ENCODE measurements at regions not wholly inside any gene's neighbourhood (a gene's known extent, or its start where the extent isn't known, plus 50 kb on each side); places are given as distances from the start of the nearest gene placed in this dataset.

DNA sequence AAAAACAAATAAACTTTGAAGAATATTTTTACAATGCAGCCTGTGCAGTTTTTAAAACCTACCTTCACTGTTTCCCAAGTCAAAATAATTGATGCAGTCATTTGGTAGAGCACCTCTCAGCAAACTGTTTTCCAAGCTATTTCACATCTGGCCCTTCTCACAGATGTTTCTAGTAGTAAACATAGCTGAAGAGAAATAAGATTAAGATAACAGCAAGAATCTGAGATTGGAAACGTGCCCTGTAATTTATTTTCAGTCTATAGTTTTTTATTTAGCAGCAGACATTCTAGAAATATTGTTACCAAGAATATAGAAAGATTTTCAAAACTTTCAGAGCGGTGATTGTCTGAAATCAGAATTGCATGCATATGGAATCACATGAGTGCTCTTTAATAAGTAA, 440.2 kb downstream of the TRIB2 start:
- no peak overlapping the region for H3K9ac ChIP-seq (replicated peaks in 1 of 4; ENCODE audit: extremely low read depth in 1 of 4, low read depth in 3 of 4, low read length in 3 of 4)
- H3K14ac ChIP-seq (ENCODE audit: insufficient read length) = no peak overlapping the region
- FAIRE-seq (no peak), DNase-seq (ENCODE audit: low read depth in 1 of 2, low spot score in 2 of 2) (no peak)
- no peak overlapping the region for H2BK12ac ChIP-seq (ENCODE audit: low read depth, low read length)
- no peak overlapping the region for H3K23ac ChIP-seq (ENCODE audit: insufficient read length)
- H4K91ac ChIP-seq (replicated peaks; ENCODE audit: insufficient read length, low read length) = no peak overlapping the region
- H3K27ac ChIP-seq (ENCODE audit: low read depth, low read length) = no peak overlapping the region
- no peak overlapping the region for H2BK15ac ChIP-seq (ENCODE audit: low read length)
- TF ChIP-seq KDM5A (IDR thresholded peaks at IDR 0.05; ENCODE audit: low read length) (no peak), RXRA (IDR thresholded peaks at IDR 0.05; ENCODE audit: insufficient read depth, low read depth, low read length) (no peak), TCF12 (IDR thresholded peaks at IDR 0.05; ENCODE audit: low read depth, low read length) (no peak), KDM4A (IDR thresholded peaks at IDR 0.05; ENCODE audit: low read depth, low read length, severe bottlenecking) (no peak), POLR2A (IDR thresholded peaks at IDR 0.05; ENCODE audit: control extremely low read depth in 1 of 2, low read depth in 2 of 2, low read length in 2 of 2) (no peak), SP4 (IDR thresholded peaks at IDR 0.05; ENCODE audit: low read length) (no peak), SIRT6 (IDR thresholded peaks at IDR 0.05; ENCODE audit: low read length) (no peak), POU5F1 (IDR thresholded peaks at IDR 0.05; ENCODE audit: low read depth, low read length) (no peak), POLR2AphosphoS5 (IDR thresholded peaks at IDR 0.05; ENCODE audit: low read depth, low read length) (no peak), NRF1 (IDR thresholded peaks at IDR 0.05; ENCODE audit: low read depth, low read length) (no peak), TEAD4 (IDR thresholded peaks at IDR 0.05; ENCODE audit: low read depth, low read length) (no peak)
- TF ChIP-seq, protein P1, sequence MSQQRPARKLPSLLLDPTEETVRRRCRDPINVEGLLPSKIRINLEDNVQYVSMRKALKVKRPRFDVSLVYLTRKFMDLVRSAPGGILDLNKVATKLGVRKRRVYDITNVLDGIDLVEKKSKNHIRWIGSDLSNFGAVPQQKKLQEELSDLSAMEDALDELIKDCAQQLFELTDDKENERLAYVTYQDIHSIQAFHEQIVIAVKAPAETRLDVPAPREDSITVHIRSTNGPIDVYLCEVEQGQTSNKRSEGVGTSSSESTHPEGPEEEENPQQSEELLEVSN (IDR thresholded peaks at IDR 0.05) = no peak
- TF ChIP-seq, protein P2, sequence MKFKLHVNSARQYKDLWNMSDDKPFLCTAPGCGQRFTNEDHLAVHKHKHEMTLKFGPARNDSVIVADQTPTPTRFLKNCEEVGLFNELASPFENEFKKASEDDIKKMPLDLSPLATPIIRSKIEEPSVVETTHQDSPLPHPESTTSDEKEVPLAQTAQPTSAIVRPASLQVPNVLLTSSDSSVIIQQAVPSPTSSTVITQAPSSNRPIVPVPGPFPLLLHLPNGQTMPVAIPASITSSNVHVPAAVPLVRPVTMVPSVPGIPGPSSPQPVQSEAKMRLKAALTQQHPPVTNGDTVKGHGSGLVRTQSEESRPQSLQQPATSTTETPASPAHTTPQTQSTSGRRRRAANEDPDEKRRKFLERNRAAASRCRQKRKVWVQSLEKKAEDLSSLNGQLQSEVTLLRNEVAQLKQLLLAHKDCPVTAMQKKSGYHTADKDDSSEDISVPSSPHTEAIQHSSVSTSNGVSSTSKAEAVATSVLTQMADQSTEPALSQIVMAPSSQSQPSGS (IDR thresholded peaks at IDR 0.05; ENCODE audit: low read length) = no peak
- H2AFZ ChIP-seq (ENCODE audit: low read length) = no peak overlapping the region
- no peaks in the 10 kb centered on the region for H4K20me1 ChIP-seq (replicated peaks in 1 of 2; ENCODE audit: control insufficient read depth in 1 of 2, insufficient read depth in 2 of 2, low read length in 2 of 2)
- no peak overlapping the region for H2AK5ac ChIP-seq (ENCODE audit: low read depth, low read length)
- H3K36me3 ChIP-seq (ENCODE audit: control insufficient read depth in 2 of 4, insufficient read depth in 4 of 4, low read length in 3 of 4) = no peaks in the 10 kb centered on the region
- peaks cover 0 to 19% of the 10 kb centered on the region in 2 experiments; a peak in 2 of 4 replicates for H3K9me3 ChIP-seq (ENCODE audit: insufficient read depth in 2 of 2, low read depth in 1 of 2, low read length in 1 of 2)
- H3K4ac ChIP-seq (replicated peaks; ENCODE audit: insufficient read length, low read depth, low read length) = no peak overlapping the region
- POLR2A ChIA-PET (ENCODE audit: partially characterized antibody) = no interaction called here
- no peak overlapping the region for H4K5ac ChIP-seq (ENCODE audit: insufficient read length, low read depth, low read length)
- H3K23me2 ChIP-seq (ENCODE audit: low read depth, low read length) = no peaks in the 10 kb centered on the region
- no peak overlapping the region for H3K18ac ChIP-seq (ENCODE audit: extremely low read depth, low read length)
- H3K56ac ChIP-seq (replicated peaks; ENCODE audit: insufficient read length, low read depth, low read length) = no peak overlapping the region
- H3K79me2 ChIP-seq (ENCODE audit: control insufficient read depth in 1 of 2, insufficient read depth in 2 of 2, low read length in 2 of 2) = no peaks in the 10 kb centered on the region
- CTCF ChIA-PET (ENCODE audit: partially characterized antibody) = interaction anchor here (1.1 to 1.2 kb wide), 2 partner anchors 18 to 37 kb away, joined by 3 to 4 read pairs; no protein-coding TSS in a partner anchor
- H2BK20ac ChIP-seq (ENCODE audit: low read length) = no peak overlapping the region
- no peak overlapping the region for H2BK120ac ChIP-seq (replicated peaks; ENCODE audit: low read depth, low read length)
- no peaks in the 10 kb centered on the region for H3K4me1 ChIP-seq (replicated peaks in 1 of 4; ENCODE audit: control insufficient read depth in 3 of 4, insufficient read depth in 4 of 4, low read length in 3 of 4)
- H3K4me3 ChIP-seq (ENCODE audit: extremely low read depth in 1 of 4, insufficient read depth in 2 of 4, low read depth in 3 of 4, low read length in 4 of 4) = no peak overlapping the region
- H3K79me1 ChIP-seq (ENCODE audit: low read depth, low read length) = no peaks in the 10 kb centered on the region
- H4K8ac ChIP-seq (ENCODE audit: extremely low read depth, insufficient read depth, low read length) = no peak overlapping the region
- H3K4me2 ChIP-seq (ENCODE audit: insufficient read depth in 1 of 2, low read depth in 2 of 2, low read length in 2 of 2) = no peak overlapping the region
- no peak overlapping the region for H2BK5ac ChIP-seq (ENCODE audit: low read depth, low read length)
- WGBS, 2 experiments (ENCODE audit: extremely low coverage in 1 of 2, insufficient coverage in 1 of 2, insufficient read length in 1 of 2, insufficient replicate concordance in 2 of 2, low coverage in 1 of 2, low lambda C conversion rate in 2 of 2, missing lambda C conversion rate in 1 of 2) = 69% methylated on average over 2 of the region's 2 CpGs; no CpG with 5 or more reads in 1 of the 2 experiments
- no peaks in the 10 kb centered on the region for H3K27me3 ChIP-seq (replicated peaks in 1 of 4; ENCODE audit: control insufficient read depth in 3 of 4, extremely low read depth in 1 of 4, insufficient read depth in 3 of 4, low read length in 3 of 4)

All from H1 (cell line).